ENCODE measurements at regions not wholly inside any gene's neighbourhood (a gene's known extent, or its start where the extent isn't known, plus 50 kb on each side); places are given as distances from the start of the nearest gene placed in this dataset.

DNA sequence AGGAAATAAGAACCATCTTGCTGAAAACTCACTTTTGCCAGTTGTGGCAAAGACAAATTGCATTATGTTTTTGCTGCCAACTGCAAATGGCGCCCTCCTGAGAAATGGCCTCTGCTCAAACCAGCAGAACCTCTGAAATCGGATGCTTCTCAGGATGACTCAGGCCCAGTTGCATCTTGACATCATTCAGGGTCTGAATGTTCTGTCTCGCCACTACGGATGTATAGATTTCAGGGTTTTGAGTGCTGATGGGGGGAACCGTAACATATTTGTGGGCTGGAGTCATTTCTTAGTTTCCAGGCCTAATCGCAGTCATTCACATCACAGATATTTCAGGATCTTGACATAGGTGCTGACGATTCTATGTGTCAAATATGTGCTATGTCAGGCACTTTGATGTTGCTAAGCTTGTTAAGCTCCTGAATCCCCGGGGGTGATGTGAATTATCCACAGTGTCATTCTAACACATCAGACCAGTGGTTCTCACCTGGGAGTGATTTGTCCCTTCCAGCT, 207.1 kb downstream of the NFATC2 start:
- peak; percentile 66 for FAIRE-seq

DNA sequence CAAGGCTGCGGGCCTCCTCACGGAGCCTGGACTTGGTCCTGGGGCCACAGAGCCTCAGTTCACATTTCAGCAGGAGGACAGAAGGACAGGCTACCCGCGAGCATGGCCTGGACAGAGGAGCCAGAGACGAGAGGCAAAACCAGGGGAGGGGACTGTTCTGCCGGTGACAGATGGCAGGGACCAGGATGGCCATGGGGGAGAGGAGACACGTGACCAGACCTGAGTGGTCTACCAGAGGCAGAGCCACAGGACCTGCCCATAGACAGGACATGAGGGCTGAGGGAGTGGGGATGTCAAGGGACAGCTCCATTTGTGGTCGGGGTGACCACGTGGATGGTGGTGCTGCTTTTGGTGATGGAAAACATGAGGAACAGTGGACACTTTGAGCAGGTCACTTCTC, 207.9 kb downstream of the NFATC2 start:
- no peak for TF ChIP-seq POLR2A (IDR thresholded peaks at IDR 0.05; ENCODE audit: low read depth, low read length)
- FAIRE-seq = no peak
- no peak for DNase-seq (ENCODE audit: insufficient read length, low spot score)

More for the DNA sequence above, 207.1 kb downstream of the NFATC2 start:
- TF ChIP-seq POLR2A (IDR thresholded peaks at IDR 0.05; ENCODE audit: low read depth, low read length) = no peak
- peak; percentile 67 for DNase-seq (ENCODE audit: insufficient read length, low spot score)

DNA sequence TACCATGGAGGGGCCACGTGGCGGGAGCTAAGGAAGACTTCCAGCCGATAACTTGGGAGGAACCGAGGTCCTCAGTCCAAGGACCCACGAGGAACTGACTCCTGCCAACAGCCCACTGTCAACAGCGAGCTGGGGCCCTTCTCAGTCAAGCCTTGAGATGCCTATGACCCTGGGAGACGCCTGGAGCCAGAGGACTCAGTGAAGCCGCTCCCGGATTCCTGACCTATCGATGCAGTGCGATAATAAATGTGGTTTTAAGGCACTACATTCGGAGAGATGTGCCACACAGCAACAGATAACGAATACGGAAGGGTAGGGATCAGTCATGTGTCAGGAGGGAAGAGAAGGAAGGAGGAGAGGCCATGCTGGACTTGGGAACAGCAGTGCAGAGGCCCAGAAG, 208.5 kb downstream of the NFATC2 start:
- DNase-seq (ENCODE audit: insufficient read length, low spot score) (no peak), FAIRE-seq (no peak)
- no peak for TF ChIP-seq POLR2A (IDR thresholded peaks at IDR 0.05; ENCODE audit: low read depth, low read length)

DNA sequence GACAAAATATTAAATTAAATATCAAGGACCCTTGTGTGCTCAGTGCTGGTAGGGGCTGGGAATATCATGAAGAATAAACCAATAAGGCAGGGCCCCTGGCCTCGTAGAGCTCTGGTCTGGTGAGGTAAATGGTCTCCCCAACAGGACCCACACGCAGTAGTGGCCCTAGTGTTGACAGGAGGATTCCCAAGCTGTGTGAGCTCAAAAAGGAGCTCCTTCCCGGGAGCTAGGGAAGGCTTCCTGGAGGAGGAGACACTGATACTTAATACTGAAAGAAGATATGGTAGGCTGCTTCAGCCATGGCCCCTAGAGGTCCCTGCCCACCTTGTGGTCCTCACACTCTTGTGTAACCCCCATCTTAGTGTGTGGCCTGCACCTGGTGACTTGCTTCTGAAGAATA, 209.1 kb downstream of the NFATC2 start:
- no peak for DNase-seq (ENCODE audit: insufficient read length, low spot score)
- TF ChIP-seq POLR2A (IDR thresholded peaks at IDR 0.05; ENCODE audit: low read depth, low read length) = no peak
- FAIRE-seq = no peak

DNA sequence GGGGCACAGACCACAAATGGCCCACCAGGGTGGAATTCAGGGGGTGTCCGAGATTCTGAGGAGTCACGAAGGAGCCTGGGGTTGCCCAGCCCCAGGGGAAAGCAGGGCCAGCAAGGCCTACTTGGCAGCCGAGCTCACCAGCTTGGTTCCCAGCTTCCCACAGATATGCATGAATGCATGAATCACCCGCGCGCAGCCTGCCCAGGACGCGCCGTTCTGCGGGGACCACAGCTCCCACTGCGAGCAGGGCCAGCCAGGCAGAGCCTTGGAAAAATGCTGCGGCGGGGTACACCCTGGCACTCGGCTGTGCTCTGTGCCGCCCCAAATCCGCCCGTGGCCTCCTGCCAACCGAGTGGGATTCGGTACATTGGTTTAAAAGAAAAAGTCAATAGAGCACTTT, 211.0 kb downstream of the NFATC2 start:
- TF ChIP-seq POLR2A (IDR thresholded peaks at IDR 0.05; ENCODE audit: low read depth, low read length) = no peak
- DNase-seq (ENCODE audit: insufficient read length, low spot score) (peak; percentile 72), FAIRE-seq (no peak)

DNA sequence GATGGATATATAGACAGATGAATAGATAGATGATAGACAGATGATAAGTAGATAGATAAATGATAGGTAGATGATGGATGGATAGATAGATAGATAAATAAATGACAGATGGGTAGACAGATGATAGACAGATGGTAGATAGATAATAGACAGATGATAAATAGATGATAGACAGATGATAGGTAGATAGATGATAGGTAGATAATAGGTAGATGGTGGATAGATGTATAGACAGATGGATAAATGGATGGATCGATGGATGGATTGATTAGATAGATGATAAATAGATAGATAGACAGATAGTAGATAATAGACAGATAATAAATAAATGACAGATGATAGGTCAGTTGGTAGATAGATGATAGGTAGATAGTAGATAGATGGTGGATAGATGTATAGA, 212.7 kb downstream of the NFATC2 start:
- FAIRE-seq (no peak), DNase-seq (ENCODE audit: insufficient read length, low spot score) (no peak)

DNA sequence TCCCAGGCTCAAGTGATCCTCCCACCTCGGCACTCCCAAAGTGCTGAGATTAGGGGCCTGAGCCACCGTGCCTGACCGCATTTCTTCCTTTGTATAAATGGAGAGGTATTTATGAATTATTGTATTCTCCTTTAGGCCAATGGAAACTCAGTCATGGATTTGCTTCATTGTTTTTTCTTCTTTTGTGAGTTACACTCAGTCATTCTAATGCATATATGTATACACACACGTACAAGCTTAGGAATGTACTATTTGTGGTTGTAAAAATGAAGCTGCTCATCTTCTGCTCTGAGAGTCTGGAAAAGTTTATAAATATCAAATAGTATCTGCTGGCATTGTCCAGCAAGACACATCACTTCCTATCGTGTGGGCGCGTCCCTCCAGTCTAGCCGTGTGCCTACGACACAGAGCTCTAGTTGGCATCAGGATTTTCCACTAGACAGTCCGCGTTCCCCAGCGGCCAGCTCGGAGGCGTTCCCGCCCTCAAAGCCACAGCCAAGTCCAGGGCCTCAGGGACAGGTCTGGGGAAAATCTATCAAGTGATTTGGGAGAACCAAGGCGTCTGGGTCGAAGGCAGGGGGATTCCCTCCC, 215.2 kb downstream of the NFATC2 start:
- peak; percentile 38; the same call in 1 of the 2 replicates for TF ChIP-seq POLR2A (IDR thresholded peaks at IDR 0.05; ENCODE audit: low read depth, low read length)
- DNase-seq (ENCODE audit: insufficient read length, low spot score) (no peak), FAIRE-seq (no peak)

More for the DNA sequence above, 212.7 kb downstream of the NFATC2 start:
- TF ChIP-seq POLR2A (IDR thresholded peaks at IDR 0.05; ENCODE audit: low read depth, low read length) = no peak

DNA sequence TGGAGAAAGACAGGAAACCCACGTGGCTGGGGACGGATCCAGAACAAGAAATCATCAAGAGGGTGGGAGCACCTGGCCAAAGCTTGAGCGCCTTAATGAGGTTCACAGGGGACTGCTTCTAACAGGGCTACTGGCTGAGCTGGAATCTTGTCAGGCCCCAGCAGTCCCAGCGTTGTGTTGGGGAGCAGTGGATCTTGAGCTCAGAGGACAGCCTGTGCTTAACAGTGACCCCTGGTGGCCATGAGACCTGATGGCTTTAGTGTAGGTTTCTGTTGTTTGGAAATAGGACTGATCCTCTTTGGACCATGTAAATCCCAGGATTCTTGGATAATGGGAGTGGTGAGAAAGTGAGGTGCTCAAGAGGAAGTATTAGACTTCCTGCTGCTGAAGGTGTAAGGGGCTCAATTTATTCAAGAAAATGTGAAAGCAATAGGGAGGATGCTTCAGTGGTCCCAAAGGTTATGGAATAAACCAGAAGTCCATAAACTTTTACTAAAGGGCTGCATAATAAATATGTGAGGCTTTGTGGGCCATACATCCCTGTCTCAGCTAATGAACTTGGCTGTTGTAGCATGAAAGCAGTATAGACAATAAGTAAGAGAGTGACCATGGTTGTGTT, 216.2 kb downstream of the NFATC2 start:
- FAIRE-seq (no peak), DNase-seq (ENCODE audit: insufficient read length, low spot score) (no peak)
- TF ChIP-seq POLR2A (IDR thresholded peaks at IDR 0.05; ENCODE audit: low read depth, low read length) = no peak

DNA sequence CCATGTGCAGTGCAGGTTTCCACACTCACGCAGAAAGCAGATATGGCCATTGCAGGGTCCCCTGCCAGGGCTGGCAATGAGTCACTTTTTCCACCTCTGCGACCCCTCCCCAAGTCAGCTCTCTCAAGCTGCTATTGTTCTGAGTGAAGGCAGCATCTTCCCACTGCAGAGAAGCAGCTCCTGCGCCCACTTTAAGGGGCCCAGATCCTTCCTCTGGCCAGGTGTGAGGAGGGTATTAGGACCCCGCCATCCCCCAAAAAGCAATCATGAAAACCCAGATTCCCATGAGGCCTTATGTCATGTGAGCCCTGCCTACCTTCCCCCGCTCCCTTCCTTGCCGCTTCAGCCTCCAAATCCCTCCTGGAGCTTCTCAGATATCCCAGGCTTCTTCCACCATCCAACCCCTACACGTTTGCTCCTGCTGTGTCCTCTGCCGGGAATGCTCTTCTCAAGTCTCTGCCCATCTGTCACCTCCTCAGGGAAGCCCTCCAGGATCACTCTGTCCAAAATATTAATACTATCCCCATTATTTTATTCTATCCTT, 220.3 kb downstream of the NFATC2 start:
- FAIRE-seq (no peak), DNase-seq (ENCODE audit: insufficient read length, low spot score) (no peak)

DNA sequence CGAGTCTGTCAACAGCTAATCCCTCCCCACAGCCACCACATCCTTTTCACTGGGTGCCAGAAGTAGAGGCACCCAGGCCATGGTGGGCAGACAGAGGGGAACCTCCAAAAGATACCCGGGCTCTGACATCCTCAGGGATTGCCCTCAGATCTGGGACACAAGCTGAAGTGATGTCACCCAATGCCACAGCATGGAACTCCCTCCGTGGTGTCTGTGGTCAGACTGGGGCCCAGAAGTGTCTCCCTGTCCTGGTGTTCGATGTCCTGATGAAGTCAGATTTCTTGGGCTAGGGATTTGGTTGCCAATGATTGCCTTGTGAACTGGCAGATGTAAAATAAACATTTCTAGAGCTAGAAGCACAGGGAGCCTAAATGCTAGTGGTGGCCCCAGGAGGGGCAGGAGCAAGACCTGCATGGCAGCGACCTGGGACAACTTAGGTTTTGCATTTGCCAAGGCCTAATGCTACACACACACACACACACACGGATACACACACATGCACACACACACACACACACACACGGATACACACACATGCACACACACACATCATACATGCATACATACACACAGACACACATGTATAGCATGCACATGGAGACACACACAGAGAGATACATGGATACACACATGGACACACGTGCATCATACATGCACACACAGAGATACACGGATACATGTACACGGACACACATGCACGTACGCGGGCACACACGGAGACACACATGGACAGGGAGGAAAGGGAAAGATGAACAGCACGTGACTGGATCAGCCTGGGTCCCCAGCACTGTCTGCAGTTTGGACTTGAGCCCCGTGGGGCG, 221.0 kb downstream of the NFATC2 start:
- DNase-seq (ENCODE audit: insufficient read length, low spot score) = no peak
- FAIRE-seq = no peak
- no peak for TF ChIP-seq POLR2A (IDR thresholded peaks at IDR 0.05; ENCODE audit: low read depth, low read length)

More for the DNA sequence above, 220.3 kb downstream of the NFATC2 start:
- TF ChIP-seq POLR2A (IDR thresholded peaks at IDR 0.05; ENCODE audit: low read depth, low read length) = no peak

DNA sequence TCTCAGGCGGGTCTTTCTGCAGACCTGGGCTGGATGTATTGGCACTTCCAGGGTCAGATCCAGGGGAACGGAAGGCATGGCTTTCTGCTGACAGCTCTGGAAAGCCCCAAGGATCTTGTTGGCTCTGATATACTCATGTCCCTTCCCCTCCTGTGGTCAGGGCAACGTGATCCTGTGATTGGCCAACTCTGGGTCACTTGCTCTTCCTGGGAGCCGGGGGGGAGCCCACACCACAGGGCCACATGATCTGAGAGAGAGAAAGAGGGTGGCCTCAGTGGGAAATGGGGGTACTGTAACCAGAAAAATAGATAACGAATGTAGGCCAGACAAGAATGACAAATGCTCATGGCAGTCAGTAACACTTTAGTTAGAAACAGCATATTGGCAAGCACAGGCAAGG, 223.0 kb downstream of the NFATC2 start:
- TF ChIP-seq POLR2A (IDR thresholded peaks at IDR 0.05; ENCODE audit: low read depth, low read length) = no peak
- FAIRE-seq = no peak
- no peak for DNase-seq (ENCODE audit: insufficient read length, low spot score)

DNA sequence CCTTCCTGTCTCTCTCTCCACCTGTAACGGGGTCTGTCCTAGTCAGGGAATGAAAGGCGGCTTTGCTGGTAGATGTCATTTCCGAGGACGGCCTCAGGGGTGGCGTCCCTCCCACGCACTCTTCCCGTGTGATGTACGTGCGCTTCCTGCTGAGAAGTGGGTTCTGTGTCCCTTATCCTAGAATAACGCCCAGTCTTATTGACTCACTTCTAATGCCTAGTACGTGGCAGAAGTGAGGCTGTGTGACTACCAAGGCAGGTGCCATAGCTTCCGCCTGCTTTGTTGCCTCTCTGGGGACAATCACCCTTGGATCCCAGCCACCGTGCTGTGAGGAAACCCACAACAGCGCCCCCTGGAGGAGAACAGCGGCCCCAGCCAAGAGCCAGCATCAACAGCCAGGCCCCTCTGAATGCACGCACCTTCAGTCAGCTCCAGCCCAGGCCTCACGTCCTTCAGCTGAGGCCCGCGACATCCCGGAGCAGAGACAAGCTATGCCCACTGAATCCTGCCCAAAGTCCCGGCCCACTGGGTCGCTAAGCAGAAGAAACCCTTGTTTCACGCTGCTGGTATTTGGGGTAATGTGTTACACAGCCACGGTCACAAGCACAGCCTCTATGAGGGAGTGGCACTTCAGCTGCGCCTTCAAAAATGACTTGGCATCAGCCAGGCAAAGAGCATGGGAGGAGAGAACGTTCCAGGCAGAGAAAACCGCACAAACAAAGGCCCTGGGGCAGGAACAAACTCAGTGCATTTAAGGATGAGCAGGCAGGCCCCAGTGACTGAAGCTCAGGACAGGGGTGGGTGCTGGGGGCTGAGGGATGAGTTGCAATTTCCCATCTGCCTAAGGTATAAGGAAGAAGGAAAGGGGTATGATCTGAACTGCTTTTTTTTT, 224.2 kb downstream of the NFATC2 start:
- FAIRE-seq = no peak
- DNase-seq (ENCODE audit: insufficient read length, low spot score) = no peak
- no peak for TF ChIP-seq POLR2A (IDR thresholded peaks at IDR 0.05; ENCODE audit: low read depth, low read length)

DNA sequence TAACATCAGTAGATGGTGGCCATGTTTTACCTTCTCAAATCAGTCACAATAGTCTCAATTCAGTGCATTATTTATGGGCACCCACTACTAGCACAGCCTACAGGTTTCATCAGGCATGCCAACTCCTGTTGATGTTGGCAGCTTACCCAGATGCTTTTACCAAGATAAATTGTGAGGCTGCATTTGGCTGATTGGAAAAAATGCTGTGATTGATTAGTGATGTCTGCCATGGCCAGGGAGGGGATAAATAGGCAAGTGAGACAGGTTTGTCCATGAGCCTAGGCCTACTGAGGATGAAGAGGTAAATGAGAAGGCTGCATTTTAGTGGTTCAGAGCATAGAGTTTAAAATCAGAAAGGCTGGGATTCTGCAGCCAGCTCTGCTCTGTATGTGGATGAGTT, 227.1 kb downstream of the NFATC2 start:
- FAIRE-seq (no peak), DNase-seq (ENCODE audit: insufficient read length, low spot score) (no peak)
- TF ChIP-seq POLR2A (IDR thresholded peaks at IDR 0.05; ENCODE audit: low read depth, low read length) = no peak
